ENCODE measurements at regions not wholly inside any gene's neighbourhood (a gene's known extent, or its start where the extent isn't known, plus 50 kb on each side); places are given as distances from the start of the nearest gene placed in this dataset.

- Histone ChIP-seq H3K4me3 (no peak overlapping the region), H3K27ac (no peak overlapping the region), H3K27me3 (no peaks in the 10 kb centered on the region), H3K36me3 (replicated peaks in 1 of 2; ENCODE audit: insufficient read depth in 1 of 2, low read depth in 2 of 2) (no peaks in the 10 kb centered on the region), H3K4me1 (no peaks in the 10 kb centered on the region), H3K9me3 (no peaks in the 10 kb centered on the region)
- ATAC-seq (no peak), DNase-seq (no peak)
- intact Hi-C loops (cut with DNase I): no loop called here
- no peak for TF ChIP-seq CTCF (IDR thresholded peaks at IDR 0.05)
- TF ChIP-seq POLR2A (IDR thresholded peaks at IDR 0.05): no peak
- WGBS, 2 donors: 72 to 91% methylated on average over 3 of the region's 3 CpGs
These were observed 1733.7 kb upstream of the PCDH20 start for GRCh38 chr13:63149375-63149774.

GRCh38 chr13:63139277-63139676, 1723.6 kb upstream of the PCDH20 start:
- Histone ChIP-seq H3K36me3 (replicated peaks in 1 of 2; ENCODE audit: insufficient read depth in 1 of 2, low read depth in 2 of 2) (no peaks in the 10 kb centered on the region), H3K4me1 (peaks cover 9% of the 10 kb centered on the region), H3K27ac (no peak overlapping the region), H3K9me3 (no peaks in the 10 kb centered on the region), H3K4me3 (no peak overlapping the region), H3K27me3 (no peaks in the 10 kb centered on the region)
- DNase-seq: no peak
- peak; percentile 56 for ATAC-seq
- intact Hi-C loops (cut with DNase I): no loop called here
- no peak for TF ChIP-seq POLR2A (IDR thresholded peaks at IDR 0.05)
- no peak for TF ChIP-seq CTCF (IDR thresholded peaks at IDR 0.05)

- Histone ChIP-seq H3K27me3 (no peaks in the 10 kb centered on the region), H3K4me1 (no peaks in the 10 kb centered on the region), H3K4me3 (no peak overlapping the region), H3K9me3 (no peaks in the 10 kb centered on the region), H3K27ac (no peak overlapping the region), H3K36me3 (replicated peaks in 1 of 2; ENCODE audit: insufficient read depth in 1 of 2, low read depth in 2 of 2) (no peaks in the 10 kb centered on the region)
- no peak for DNase-seq
- TF ChIP-seq POLR2A (IDR thresholded peaks at IDR 0.05) (no peak), CTCF (IDR thresholded peaks at IDR 0.05) (no peak)
- ATAC-seq: no peak
- intact Hi-C loops (cut with DNase I): no loop called here
These were observed 1714.3 kb upstream of the PCDH20 start for GRCh38 chr13:63129995-63130394.

- Histone ChIP-seq H3K27me3 (no peaks in the 10 kb centered on the region), H3K36me3 (replicated peaks in 1 of 2; ENCODE audit: insufficient read depth in 1 of 2, low read depth in 2 of 2) (no peaks in the 10 kb centered on the region), H3K4me1 (no peaks in the 10 kb centered on the region), H3K4me3 (no peak overlapping the region), H3K27ac (no peak overlapping the region), H3K9me3 (no peaks in the 10 kb centered on the region)
- TF ChIP-seq CTCF (IDR thresholded peaks at IDR 0.05) (no peak), POLR2A (IDR thresholded peaks at IDR 0.05) (no peak)
- no peak for DNase-seq
- ATAC-seq: no peak
- 79 to 87% methylated on average over 2 of the region's 2 CpGs for WGBS, 2 donors
- intact Hi-C loops (cut with DNase I): no loop called here
These were observed 1713.1 kb upstream of the PCDH20 start for GRCh38 chr13:63128716-63129115.

- Histone ChIP-seq H3K27me3 (no peaks in the 10 kb centered on the region), H3K36me3 (replicated peaks in 1 of 2; ENCODE audit: insufficient read depth in 1 of 2, low read depth in 2 of 2) (no peaks in the 10 kb centered on the region), H3K4me1 (no peaks in the 10 kb centered on the region), H3K27ac (no peak overlapping the region), H3K9me3 (no peaks in the 10 kb centered on the region), H3K4me3 (no peak overlapping the region)
- WGBS, 2 donors: 12 to 13% methylated on average over 1 of the region's 1 CpG
- no peak for TF ChIP-seq POLR2A (IDR thresholded peaks at IDR 0.05)
- peak in 5 of 7 experiments; percentile 15 to 45 (median 43) for TF ChIP-seq CTCF (IDR thresholded peaks at IDR 0.05)
- no peak for ATAC-seq
- intact Hi-C loops (cut with DNase I): no loop called here
- no peak for DNase-seq
These were observed 1709.2 kb upstream of the PCDH20 start for GRCh38 chr13:63124863-63125262.
